Gastrocnemius medialis (tissue), 4 donors: ENCODE measurements at regions not wholly inside any gene's neighbourhood (a gene's known extent, or its start where the extent isn't known, plus 50 kb on each side); places are given as distances from the start of the nearest gene placed in this dataset.

ENCODE experiments used
- ATAC-seq, 2 donors: fragments of 150-250 bp; one replicate each; pipeline ENCODE4 v1.9.1; 2016
- DNase-seq, 2 donors: peaks; one replicate each; pipeline ENCODE4 v3.0.0-alpha.2; 2019
- H3K27ac ChIP-seq, 4 donors: fragments of 200-600 bp; sonication (generic); 1 replicate in 1 of 4; 2 replicates in 3 of 4; pipeline ENCODE4 v1.5.1; 2016 to 2018; ENCODE audit warnings: mild to moderate bottlenecking in 2 of 4, moderate library complexity in 1 of 4
- H3K27me3 ChIP-seq, 3 donors: fragments of 200-600 bp; sonication (generic) in 2 of 3; 1 replicate in 1 of 3; 2 replicates in 2 of 3; pipeline versions ENCODE4 v1.5.1 to v1.6.0; 2016 to 2019; ENCODE audit warnings: mild to moderate bottlenecking in 1 of 3, moderate library complexity in 1 of 3
- H3K36me3 ChIP-seq, 2 donors: fragments of 200-600 bp; sonication (generic) in 1 of 2; one replicate each; pipeline ENCODE4 v1.5.1; 2017 to 2018
- H3K4me1 ChIP-seq, 2 donors: fragments of 200-600 bp; sonication (generic) in 1 of 2; one replicate each; pipeline ENCODE4 v1.5.1; 2016 to 2017; ENCODE audit warnings: mild to moderate bottlenecking in 2 of 2
- H3K4me3 ChIP-seq, 4 donors: fragments of 200-600 bp; sonication (generic) in 3 of 4; 1 replicate in 1 of 4; 2 replicates in 3 of 4; pipeline ENCODE4 v1.5.1; 2016 to 2019; ENCODE audit warnings: mild to moderate bottlenecking in 2 of 4
- H3K9me3 ChIP-seq, 3 donors: fragments of 200-600 bp; sonication (generic) in 2 of 3; 1 replicate in 1 of 3; 2 replicates in 2 of 3; pipeline ENCODE4 v1.5.1; 2016 to 2019
- CTCF ChIP-seq, 5 experiments: fragments of 450-650 bp in 3 of 5; fragments of 200-600 bp in 2 of 5; sonication (generic) in 2 of 5; IDR thresholded peaks in 4 of 5; conservative IDR thresholded peaks in 1 of 5; 1 replicate in 4 of 5; 2 replicates in 1 of 5; pipeline ENCODE4 v1.5.1; 2016 to 2019; ENCODE audit warnings: antibody characterized with exemption in 5 of 5, mild to moderate bottlenecking in 3 of 5, moderate library complexity in 3 of 5
- POLR2A ChIP-seq, 2 donors: fragments of 450-650 bp; IDR thresholded peaks; one replicate each; pipeline ENCODE4 v1.6.1; 2017; ENCODE audit warnings: antibody characterized with exemption in 2 of 2, mild to moderate bottlenecking in 2 of 2, moderate library complexity in 2 of 2
- in situ Hi-C, 4 donors: fragments of 200-750 bp; cut with MboI; loops; one replicate each; pipeline versions ENCODE4 v1.15.0 to v1.8.0; 2017; ENCODE audit warnings: low sequenced_read_pairs in 4 of 4
- intact Hi-C: fragments of 100-400 bp; cut with DNase I; formaldehyde crosslinking; loops from one replicate; pipeline ENCODE4 v1.15.1; 2023; ENCODE audit warnings: low total_unique reads

- in situ Hi-C loops (no loop called here), intact Hi-C loops (no loop called here)
- Histone ChIP-seq H3K4me3 (no peak overlapping the region), H3K27ac (no peak overlapping the region), H3K9me3 (no peaks in the 10 kb centered on the region), H3K27me3 (no peaks in the 10 kb centered on the region), H3K4me1 (no peaks in the 10 kb centered on the region), H3K36me3 (no peaks in the 10 kb centered on the region)
- ATAC-seq (no peak), DNase-seq (no peak)
- TF ChIP-seq CTCF (IDR thresholded peaks at IDR 0.05 in 4 of 5, conservative IDR thresholded peaks at IDR 0.05 in 1 of 5) (no peak), POLR2A (IDR thresholded peaks at IDR 0.05) (no peak)
Measured at GRCh38 chr5:60538955-60539866, 160.8 kb downstream of the DEPDC1B start.

GRCh38 chr5:60538426-60538825 is 161.5 kb downstream of the DEPDC1B start:
- in situ Hi-C loops (no loop called here), intact Hi-C loops (no loop called here)
- no peaks in the 10 kb centered on the region for H3K9me3 ChIP-seq
- DNase-seq: no peak
- H3K4me3 ChIP-seq: no peak overlapping the region
- TF ChIP-seq CTCF (IDR thresholded peaks at IDR 0.05 in 4 of 5, conservative IDR thresholded peaks at IDR 0.05 in 1 of 5) (no peak), POLR2A (IDR thresholded peaks at IDR 0.05) (no peak)
- H3K27ac ChIP-seq: no peak overlapping the region
- H3K4me1 ChIP-seq: no peaks in the 10 kb centered on the region
- no peak for ATAC-seq
- H3K36me3 ChIP-seq: no peaks in the 10 kb centered on the region
- no peaks in the 10 kb centered on the region for H3K27me3 ChIP-seq

- no peak for TF ChIP-seq CTCF (IDR thresholded peaks at IDR 0.05 in 4 of 5, conservative IDR thresholded peaks at IDR 0.05 in 1 of 5)
- H3K9me3 ChIP-seq: no peaks in the 10 kb centered on the region
- in situ Hi-C loops (no loop called here), intact Hi-C loops (no loop called here)
- ATAC-seq (no peak), DNase-seq (no peak)
- no peak overlapping the region for H3K4me3 ChIP-seq
- H3K27me3 ChIP-seq: no peaks in the 10 kb centered on the region
- no peaks in the 10 kb centered on the region for H3K36me3 ChIP-seq
- H3K27ac ChIP-seq: no peak overlapping the region
- no peaks in the 10 kb centered on the region for H3K4me1 ChIP-seq
Measured at GRCh38 chr5:60535951-60536350, 164.0 kb downstream of the DEPDC1B start.

GRCh38 chr5:60535198-60535597 is 164.8 kb downstream of the DEPDC1B start:
- ATAC-seq (no peak), DNase-seq (no peak)
- intact Hi-C loops: no loop called here
- no peaks in the 10 kb centered on the region for H3K27me3 ChIP-seq
- no peaks in the 10 kb centered on the region for H3K36me3 ChIP-seq
- no peaks in the 10 kb centered on the region for H3K4me1 ChIP-seq
- no peak for TF ChIP-seq POLR2A (IDR thresholded peaks at IDR 0.05)
- no peak for TF ChIP-seq CTCF (IDR thresholded peaks at IDR 0.05 in 4 of 5, conservative IDR thresholded peaks at IDR 0.05 in 1 of 5)
- H3K4me3 ChIP-seq: no peak overlapping the region
- no peaks in the 10 kb centered on the region for H3K9me3 ChIP-seq
- in situ Hi-C loops: no loop called here
- H3K27ac ChIP-seq: no peak overlapping the region
